Left ventricle myocardium superior (tissue), 1 donor: ENCODE measurements at regions not wholly inside any gene's neighbourhood (a gene's known extent, or its start where the extent isn't known, plus 50 kb on each side); places are given as distances from the start of the nearest gene placed in this dataset.

ENCODE experiments used
- ATAC-seq: fragments of 200-7000 bp; cut with Tn5 transposase; one replicate; pipeline ENCODE4 v1.9.1; 2020; ENCODE audit warnings: mild to moderate bottlenecking, moderate library complexity
- DNase-seq: peaks from one replicate; pipeline ENCODE4 v3.0.0-alpha.2; 2020
- intact Hi-C: fragments of 100-400 bp; cut with micrococcal nuclease; formaldehyde crosslinking; loops from one replicate; pipeline ENCODE4 v1.11.0; 2022
- donor health status: DM: no; HTN: yes; CAD: no; lungs with severe emphysema.

DNA sequence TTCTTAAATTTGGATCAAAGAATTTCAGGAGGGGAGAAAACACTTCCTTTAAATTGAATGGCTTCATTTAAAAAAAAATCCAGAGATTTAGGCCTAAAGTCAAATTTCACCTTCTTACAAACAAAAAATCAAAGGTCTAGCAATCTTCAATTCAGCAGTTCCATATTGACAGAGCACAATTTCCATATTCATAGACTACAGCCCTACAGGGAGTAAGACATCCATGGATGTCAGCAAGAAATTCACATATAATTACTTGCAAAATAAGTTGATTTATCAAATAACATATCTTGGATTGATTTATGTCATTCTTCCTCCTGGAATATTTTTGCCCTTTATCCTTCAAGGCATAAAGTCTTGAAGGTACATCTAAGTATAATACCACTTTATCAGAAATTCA, 103.4 kb downstream of the CNTN3 start:
- DNase-seq = no peak
- ATAC-seq = no peak
- intact Hi-C loops = no loop called here

DNA sequence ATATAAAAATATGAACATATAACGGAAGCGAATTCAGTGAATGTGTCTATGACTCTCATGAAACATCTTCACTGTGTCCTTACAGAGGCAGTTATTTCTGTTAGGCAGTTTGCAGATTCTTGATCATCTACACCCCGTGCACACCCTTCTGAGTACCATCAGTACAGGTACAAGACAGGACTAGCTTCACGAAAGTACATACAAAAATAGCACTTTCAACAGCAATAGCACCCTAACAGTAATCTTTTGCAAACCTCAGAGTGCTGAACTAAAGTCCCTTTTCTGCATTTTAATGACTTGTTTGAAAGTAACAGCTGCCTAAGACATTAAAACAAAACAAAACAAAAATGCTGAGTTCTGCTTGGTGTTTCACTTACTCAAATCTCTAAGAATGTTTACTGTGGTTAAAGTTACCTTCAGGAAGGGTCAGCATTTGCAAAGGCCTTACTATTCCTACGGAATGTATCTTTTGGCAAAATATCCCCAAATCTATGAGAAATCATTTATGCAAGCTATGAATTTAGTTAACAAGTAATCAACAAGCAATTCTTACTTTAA, 104.1 kb downstream of the CNTN3 start:
- DNase-seq (no peak), ATAC-seq (no peak)
- intact Hi-C loops = no loop called here

DNA sequence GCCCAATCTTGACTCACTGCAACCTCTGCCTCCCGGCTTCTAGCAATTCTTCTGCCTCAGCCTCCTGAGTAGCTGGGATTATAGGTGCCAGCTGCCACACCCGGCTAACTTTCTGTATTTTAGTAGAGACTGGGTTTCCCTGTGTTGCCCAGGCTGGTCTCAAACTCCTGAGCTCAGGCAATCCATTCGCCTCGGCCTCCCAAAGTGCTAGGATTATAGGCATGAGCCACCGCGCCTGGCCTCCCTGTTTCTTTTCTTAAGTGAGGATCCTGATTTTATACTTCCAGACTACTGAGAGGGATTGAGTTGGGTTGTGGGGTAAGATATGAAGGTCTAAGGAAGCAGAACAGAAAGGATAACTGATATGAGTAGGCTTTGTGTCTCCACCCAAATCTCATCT, 106.8 kb downstream of the CNTN3 start:
- DNase-seq (no peak), ATAC-seq (no peak)

DNA sequence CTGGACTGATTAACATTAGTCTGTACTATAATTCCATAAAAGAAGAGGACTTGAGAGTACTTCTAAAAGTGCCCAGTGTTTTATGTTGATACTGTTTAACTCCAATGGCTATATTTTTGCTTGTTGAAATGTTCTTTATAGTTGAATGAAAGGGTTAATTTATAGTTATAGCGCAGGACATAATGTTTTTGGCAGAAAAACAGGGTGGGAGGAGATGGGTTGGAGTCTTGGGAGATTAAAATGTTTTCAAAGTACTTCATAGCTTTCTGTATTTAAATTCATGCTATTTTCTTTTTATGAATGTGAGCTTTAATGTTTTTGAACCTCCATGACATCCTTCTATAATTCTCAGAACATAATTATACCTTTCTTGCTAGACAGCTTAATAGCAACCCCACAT, 108.2 kb downstream of the CNTN3 start:
- intact Hi-C loops = no loop called here
- DNase-seq (no peak), ATAC-seq (no peak)

More for the DNA sequence above, 106.8 kb downstream of the CNTN3 start:
- intact Hi-C loops = no loop called here

DNA sequence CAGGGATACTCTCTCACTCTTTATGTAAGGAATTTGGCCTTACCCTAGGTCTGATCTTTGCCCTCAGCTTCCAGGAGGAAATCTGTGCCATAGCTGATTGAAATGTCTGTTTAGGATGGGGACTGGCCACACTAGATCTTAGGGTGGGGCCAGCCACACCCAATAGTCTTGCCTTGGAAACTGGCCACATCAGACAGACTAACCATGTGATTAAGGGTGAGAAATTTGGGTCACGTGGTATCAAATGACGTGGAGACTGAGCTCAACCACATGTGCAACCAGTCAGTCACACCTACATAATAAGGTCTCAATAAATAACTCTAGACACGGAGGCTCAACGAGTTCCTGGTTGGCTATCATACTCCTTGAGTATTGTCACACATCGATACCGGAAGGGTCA, 113.5 kb downstream of the CNTN3 start:
- no peak for ATAC-seq

DNA sequence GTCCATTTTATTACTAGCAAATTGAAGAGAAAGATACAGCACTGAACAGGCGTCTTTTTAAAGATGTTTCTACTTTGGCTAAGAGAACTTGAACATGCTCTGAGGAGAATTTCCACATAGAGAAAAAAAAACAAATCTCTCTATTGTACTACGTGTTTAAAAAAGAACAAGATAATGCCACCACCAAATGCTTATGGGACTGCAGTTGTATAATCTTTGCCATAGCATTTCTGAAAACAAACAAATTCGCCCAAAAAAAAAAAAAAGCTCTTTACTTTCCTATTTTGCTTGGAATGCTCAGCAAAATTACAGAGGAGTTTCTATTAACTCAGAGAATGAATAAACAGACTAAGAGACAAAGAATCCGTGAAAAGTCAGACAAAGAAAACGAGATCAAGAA, 114.2 kb downstream of the CNTN3 start:
- no peak for ATAC-seq
- no peak for DNase-seq
- intact Hi-C loops = no loop called here

More for the DNA sequence above, 113.5 kb downstream of the CNTN3 start:
- no peak for DNase-seq
- intact Hi-C loops = no loop called here

DNA sequence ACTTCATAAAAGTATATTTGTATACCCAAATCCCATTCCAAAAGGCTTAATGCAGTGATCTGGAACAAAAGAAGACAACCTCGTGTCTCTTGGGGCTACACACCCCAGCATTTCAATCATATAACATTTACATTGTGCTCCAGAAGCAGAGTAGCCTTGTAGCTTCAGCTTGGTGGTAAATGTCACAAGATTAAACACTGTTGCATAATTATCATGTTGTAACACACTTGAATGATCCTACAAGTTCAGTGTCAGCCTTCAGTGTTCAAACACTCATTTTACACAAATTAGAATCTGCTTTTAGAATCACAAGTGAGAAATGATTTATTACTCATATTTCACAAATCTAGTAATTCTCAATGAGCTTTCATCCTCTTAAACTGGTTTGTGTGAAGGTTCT, 122.6 kb downstream of the CNTN3 start:
- intact Hi-C loops = no loop called here
- ATAC-seq (no peak), DNase-seq (no peak)

DNA sequence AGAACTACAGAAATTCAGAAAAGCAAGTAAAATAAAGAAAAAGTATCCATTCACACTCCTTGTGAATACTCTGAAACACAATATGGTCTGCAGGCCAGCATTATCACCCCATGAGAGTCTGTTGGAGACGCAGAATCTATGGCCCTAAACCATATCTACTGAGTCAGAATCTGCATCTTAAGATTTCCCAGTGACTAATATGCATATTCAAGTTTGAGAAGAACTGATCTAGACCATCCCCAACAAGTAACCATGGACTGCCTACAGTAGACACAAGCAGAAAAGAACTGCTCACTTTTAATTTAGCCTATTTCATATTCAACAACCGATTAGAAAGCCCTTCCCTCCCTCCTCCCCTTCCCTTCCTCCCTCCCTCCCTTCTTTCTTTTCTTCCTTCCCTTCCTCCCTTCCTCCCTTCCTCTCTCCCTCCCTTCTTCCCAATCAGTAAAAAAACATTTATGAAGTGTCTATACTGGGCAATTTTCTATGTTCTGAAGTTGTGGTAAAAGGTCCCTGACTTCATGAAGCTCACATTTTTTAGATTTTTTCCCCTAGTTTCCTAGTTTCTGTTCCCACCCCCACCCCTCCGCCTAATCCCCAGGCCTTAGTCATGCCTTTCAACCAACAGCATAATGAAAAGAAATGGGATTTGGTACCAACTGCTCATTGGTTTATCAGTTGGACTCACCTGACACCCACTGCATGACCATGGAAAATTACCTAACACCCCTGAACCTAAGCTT, 125.2 kb downstream of the CNTN3 start:
- intact Hi-C loops = no loop called here
- ATAC-seq (no peak), DNase-seq (no peak)

DNA sequence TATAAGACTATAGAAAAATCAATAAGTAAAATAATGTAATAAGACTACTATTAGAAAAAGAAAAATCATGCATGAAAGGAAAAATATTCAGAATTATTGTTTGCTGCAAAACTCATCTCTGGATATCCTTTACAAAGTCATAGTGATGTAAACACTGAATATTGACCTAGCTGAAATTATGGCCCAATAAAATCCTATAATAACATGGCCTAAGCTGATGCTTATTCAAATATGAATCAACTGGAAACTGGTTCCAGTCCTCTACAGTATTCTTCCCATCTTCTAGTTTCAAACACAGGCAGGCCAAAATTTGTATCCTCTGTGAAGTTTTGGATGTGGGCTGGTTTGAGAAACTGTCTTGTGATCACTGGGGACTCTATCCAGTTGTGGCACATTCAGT, 134.5 kb downstream of the CNTN3 start:
- intact Hi-C loops = no loop called here
- ATAC-seq (no peak), DNase-seq (no peak)

DNA sequence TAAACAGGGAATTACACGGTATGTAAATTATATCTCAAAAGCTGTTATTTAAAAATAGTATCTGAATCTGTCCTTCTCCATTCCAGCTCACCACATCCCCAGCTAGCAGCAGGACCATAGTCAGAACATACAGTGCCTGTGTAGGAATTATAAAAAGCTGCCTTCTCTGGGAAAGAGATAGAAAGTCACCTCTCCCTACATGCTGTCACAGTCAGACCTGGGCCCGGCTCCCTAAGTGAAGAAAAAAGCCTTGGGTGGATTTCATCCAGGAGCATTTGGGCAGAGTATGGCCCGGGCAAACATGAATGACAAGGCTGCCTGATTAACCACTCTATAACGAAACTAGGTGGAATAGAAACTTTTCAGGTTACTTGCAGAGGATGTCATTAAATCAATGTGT, 144.1 kb downstream of the CNTN3 start:
- ATAC-seq (no peak), DNase-seq (no peak)
- intact Hi-C loops = no loop called here

DNA sequence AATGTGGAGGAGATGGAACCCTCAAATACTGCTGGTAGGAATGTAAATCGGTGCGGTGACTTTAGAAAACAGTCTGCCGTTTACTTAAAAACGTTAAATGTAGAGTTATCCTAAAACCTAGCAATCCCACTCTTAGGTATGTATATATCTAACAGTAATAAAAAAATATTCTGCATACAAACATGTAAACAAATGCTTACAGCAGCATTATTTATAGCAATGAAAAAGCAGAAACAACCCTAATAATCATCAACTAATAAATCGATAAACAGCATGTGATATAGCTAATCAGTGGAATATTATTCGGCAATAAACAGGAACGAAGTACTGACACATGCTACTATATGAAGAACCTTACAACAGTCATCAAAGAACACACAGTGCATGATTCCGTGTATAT, 144.7 kb downstream of the CNTN3 start:
- DNase-seq = no peak
- intact Hi-C loops = no loop called here
- ATAC-seq = no peak

DNA sequence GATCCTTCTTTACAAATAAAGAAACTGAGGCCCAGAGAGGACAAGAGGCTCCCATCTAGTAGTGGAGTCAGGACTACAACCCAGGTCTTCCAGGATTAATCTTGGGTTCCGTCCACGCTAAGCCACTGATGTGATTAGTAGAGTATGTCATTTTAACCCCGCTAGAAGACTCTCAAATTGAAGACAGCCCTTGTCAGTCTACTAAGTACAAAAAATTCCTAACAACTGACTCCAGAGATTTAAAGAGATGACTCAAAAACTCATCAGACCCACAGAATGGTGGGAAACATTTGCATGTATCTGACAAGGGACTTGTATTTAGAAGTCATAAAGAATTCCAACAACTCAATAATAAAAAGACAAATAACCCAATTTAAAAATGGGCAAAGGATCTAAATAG, 145.3 kb downstream of the CNTN3 start:
- DNase-seq (no peak), ATAC-seq (no peak)
- intact Hi-C loops = no loop called here

DNA sequence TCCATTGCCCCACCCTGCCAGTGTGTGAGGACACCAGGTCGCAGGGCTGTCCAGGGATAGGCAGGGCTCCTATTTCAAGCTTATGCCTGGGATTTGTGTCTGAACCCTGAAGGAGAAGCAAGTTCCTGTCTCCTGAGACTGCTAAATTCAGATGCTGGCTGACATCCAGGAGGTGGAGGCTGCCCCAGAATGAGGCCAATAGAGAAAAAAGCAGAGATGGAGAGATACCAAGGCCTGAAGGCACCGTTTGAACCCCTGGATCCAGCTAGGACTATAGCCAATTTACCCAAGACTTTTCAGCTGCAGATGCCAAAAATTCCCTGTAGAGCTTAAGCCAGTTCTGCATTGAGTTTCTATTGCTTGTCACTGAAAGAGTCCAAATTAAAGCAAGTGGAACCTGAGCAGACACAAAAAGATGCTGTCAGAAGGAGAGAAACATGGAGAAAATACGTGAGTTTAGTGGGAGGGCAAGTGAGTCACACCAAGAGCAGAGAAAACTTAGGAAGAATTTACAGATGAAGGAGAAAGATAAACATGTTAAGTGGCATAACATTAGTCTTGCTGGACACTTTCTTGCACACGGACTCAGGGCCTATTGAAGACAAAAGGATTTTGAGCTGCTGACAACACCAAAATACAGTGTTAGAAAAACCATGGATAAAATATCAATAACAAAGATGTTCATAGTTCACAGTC, 148.6 kb downstream of the CNTN3 start:
- no peak for DNase-seq
- intact Hi-C loops = no loop called here
- ATAC-seq = no peak

DNA sequence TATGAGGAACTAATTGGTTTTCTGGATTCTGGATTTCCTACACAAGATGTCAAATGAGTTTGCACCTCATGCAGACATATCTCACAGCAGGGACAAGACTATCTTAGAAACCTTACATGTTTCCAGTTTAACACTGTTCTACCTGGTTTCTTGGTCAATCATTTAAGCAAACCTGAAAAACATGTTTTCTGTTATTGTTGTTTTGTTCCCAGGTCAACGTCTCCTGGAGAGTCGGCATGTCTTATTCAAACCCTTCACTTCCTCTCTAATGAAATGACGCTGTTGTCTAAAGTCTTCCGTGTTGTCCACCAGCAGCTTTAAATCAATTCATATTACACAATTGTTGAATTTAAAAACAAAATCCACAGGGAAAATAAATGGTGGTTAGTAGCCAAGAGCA, 150.9 kb downstream of the CNTN3 start:
- no peak for ATAC-seq

DNA sequence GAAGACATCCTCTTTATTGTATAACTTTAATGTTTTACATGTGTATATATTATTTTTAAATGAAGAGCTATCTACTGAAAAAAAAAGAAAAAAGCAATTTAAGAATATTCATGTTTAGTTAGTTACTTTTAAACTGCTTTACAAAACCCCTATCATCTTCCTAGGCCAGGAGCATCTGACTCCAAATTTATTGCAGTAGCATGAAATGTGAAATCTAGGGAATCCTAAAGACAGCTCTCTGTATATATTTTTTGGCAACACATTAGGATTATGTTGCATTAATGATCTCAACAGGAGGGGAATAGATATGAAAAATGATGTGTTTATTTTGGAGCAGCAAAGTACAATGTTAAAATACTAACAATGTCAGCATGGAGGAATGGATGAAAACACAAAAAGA, 158.3 kb downstream of the CNTN3 start:
- ATAC-seq (no peak), DNase-seq (no peak)
- intact Hi-C loops = no loop called here

More for the DNA sequence above, 150.9 kb downstream of the CNTN3 start:
- DNase-seq = no peak
- intact Hi-C loops = no loop called here

DNA sequence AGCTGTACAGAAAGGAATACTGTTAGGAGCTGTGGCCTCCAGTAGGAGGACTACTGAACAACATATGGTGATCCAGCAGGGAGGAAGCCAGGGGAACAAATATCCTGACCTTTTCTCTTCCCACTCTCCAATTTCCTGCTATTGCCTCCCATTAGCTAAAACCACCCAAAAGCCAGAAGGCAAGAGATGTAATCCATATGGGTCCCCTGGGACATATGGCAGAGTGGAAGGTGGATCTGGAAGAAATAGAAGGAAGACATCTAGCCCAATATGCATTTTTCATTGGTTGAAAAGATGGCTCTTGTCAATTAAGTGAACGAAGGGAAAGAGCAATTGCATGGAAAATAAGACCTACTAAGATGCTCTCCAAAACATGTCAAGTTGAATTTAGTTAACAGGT, 167.2 kb downstream of the CNTN3 start:
- no peak for ATAC-seq
- DNase-seq = no peak
- intact Hi-C loops = no loop called here

DNA sequence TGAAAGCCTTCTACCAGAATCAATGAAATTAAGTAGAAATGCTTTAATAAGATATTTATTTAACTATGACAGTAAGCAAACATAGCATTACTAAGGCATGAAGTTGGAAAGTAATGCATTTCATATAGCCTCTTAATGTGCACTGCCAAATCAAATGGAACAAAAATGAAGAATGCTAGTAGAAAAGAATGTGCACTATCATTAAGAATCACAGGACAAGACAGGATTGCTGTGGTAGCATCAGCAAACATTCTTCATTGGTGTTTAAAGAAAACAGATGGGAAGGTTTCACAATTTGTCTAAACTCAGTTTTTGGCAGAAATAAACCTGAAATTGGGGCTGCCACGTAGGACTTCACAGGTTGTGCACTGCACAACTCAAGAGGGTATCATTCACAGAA, 168.9 kb downstream of the CNTN3 start:
- no peak for DNase-seq
- no peak for ATAC-seq
- intact Hi-C loops = no loop called here

DNA sequence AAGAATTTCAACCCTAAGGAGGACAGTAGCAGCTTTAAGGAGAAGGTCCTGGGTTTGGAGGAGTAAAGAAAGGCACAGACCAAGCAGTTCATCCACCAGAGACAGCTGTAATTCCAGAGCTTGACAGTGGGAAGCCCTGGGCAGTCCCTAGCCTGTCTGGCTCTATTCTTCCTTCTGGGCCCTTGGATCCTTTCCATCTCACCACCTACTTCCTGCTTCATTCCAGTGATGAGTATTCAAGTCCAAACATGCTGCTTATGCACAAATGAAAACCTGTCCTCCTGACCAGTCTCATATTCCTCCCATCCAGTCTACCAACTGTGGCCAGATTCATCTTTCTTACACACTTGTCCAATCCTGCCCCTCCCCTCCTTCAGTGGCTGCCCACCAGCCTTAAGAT, 171.4 kb downstream of the CNTN3 start:
- intact Hi-C loops = no loop called here
- no peak for ATAC-seq
- DNase-seq = no peak

DNA sequence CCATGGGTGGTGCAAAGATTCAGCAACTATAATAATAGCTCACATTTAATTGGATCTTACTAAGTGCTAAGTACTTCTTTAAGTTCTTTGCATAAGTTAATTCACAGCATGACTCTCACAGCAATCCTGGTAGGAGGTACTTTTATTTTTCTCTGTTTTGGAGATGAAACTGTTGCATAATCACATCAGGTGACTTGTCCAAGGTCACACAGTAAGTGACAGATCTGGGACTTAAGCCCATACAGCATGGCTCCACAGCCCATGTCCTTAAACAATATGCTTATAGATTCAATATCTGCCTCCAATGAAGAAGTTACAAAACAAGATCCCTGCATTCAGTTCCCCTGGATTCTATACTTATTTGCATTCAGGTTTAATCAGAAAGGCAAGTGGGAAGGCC, 171.8 kb downstream of the CNTN3 start:
- intact Hi-C loops = no loop called here
- DNase-seq = no peak
- ATAC-seq = no peak

DNA sequence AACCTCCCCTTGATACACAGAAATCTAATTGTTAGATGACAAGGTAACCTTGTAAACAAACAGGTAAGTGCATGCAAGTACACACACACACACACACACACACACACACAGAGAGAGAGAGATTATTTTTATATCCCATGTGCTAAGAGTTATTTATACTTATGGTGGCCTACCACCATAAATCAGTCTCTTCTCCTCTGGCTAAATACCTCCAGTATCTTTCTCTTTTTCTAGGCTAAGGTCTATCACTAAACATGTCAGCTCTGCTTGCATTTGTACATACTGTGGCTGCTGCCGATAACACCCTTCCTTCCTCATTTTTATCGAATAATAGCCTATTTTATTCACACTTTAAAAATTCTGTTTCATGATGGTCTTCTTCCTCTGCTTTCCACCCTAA, 172.4 kb downstream of the CNTN3 start:
- no peak for DNase-seq
- no peak for ATAC-seq
- intact Hi-C loops = no loop called here

DNA sequence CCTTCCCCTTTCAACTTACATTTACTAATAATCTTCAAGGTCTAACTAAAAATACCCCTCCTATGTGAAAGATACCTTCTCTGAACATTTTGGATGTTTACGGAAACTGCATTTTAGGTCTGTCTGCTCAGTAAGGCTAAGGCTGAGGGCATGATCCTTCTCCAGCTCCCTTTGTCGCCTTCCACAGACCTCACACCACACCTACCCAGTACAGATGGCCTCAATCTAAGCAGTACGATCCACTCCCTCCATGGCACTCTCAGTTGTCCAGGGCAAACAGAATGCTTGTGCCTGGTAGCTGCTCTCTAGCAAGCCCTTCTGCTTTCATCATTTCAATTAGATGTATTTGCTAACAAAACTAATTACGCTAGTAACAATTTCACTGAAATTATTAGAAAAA, 178.3 kb downstream of the CNTN3 start:
- no peak for ATAC-seq
- intact Hi-C loops = no loop called here
- no peak for DNase-seq
